GM12878 (cell line): ENCODE measurements at regions not wholly inside any gene's neighbourhood (a gene's known extent, or its start where the extent isn't known, plus 50 kb on each side); places are given as distances from the start of the nearest gene placed in this dataset.

ENCODE experiments used
- ATAC-seq: fragments of 200-7000 bp; cut with Tn5 transposase; 3 replicates; pipeline ENCODE4 v1.9.1; 2020; ENCODE audit warnings: mild to moderate bottlenecking, moderate library complexity
- BruUV-seq: library from RNA; stranded (reverse); fragments of 400-500 nt; replicated peaks from 2 replicates; lab custom pipeline; 2021; lab: Mats Ljungman, UMichigan
- CTCF ChIA-PET: fragments of 300-600 bp; sonication (Branson Sonifier 250); formaldehyde crosslinking; extraction: SDS; loops from one replicate; lab custom pipeline; 2021; ENCODE audit warnings: inconsistent platforms; lab: Yijun Ruan, JAX
- POLR2A ChIA-PET: fragments of 350-600 bp; formaldehyde crosslinking; extraction: SDS; loops from one replicate; lab custom pipeline; 2021; ENCODE audit warnings: inconsistent platforms; lab: Charles Lee
- RAD21 ChIA-PET: fragments of 300-600 bp; sonication (Branson Sonifier 250); formaldehyde crosslinking; loops from one replicate; lab custom pipeline; 2023; ENCODE audit warnings: antibody characterized with exemption; ENCODE audit not compliant: unreplicated experiment; lab: Charles Lee
- SMC1A ChIA-PET: fragments of 300-600 bp; sonication (Branson Sonifier 250); formaldehyde crosslinking; loops from one replicate; lab custom pipeline; 2023; ENCODE audit not compliant: unreplicated experiment, uncharacterized antibody; lab: Charles Lee
- DNase-seq: peaks from one replicate; pipeline ENCODE4 v3.0.0-alpha.2; 2011; ENCODE audit warnings: low read depth, low spot score
- FAIRE-seq: peaks from 3 replicates; lab custom pipeline; 2011; peaks lifted over from hg19 to GRCh38; lab: Jason Lieb, UNC
- H2AFZ ChIP-seq: 2 replicates; pipeline ENCODE4 v1.6.0; 2011; ENCODE audit warnings: low read depth, low read length, control low read depth; ENCODE audit not compliant: control insufficient read depth
- H3K27ac ChIP-seq: 2 replicates; pipeline ENCODE4 v1.5.1; 2011; ENCODE audit warnings: control low read depth; ENCODE audit not compliant: control insufficient read depth, insufficient read depth
- H3K27me3 ChIP-seq, 2 experiments: replicated peaks in 1 of 2; 2 replicates each; pipeline versions ENCODE4 v1.6.0 to v1.6.1; 2011; ENCODE audit warnings: low read length in 1 of 2; ENCODE audit not compliant: control insufficient read depth in 2 of 2, insufficient read depth in 2 of 2
- H3K36me3 ChIP-seq, 2 experiments: 2 replicates each; pipeline ENCODE4 v1.5.1; 2011; ENCODE audit warnings: low read length in 1 of 2; ENCODE audit not compliant: control insufficient read depth in 2 of 2, insufficient read depth in 2 of 2
- H3K4me1 ChIP-seq: 2 replicates; pipeline ENCODE4 v1.6.1; 2011; ENCODE audit warnings: mild to moderate bottlenecking, low read length, moderate library complexity, mixed read lengths; ENCODE audit not compliant: control insufficient read depth, insufficient read depth
- H3K4me2 ChIP-seq: 2 replicates; pipeline ENCODE4 v1.6.0; 2011; ENCODE audit warnings: control low read depth; ENCODE audit not compliant: control insufficient read depth, insufficient read depth
- H3K4me3 ChIP-seq: fragments of 200-600 bp; sonication (generic); 2 replicates; pipeline ENCODE4 v1.5.1; 2016
- H3K79me2 ChIP-seq: 2 replicates; pipeline ENCODE4 v1.6.0; 2011; ENCODE audit warnings: low read length; ENCODE audit not compliant: control insufficient read depth, insufficient read depth
- H3K9ac ChIP-seq: 2 replicates; pipeline ENCODE4 v1.8.0; 2011; ENCODE audit warnings: low read length, control low read depth, mixed read lengths; ENCODE audit not compliant: control insufficient read depth, insufficient read depth
- H3K9me3 ChIP-seq: replicated peaks from 3 replicates; pipeline ENCODE4 v1.5.1; 2011; ENCODE audit warnings: mild to moderate bottlenecking, low read length; ENCODE audit not compliant: control insufficient read depth, insufficient read depth
- H4K20me1 ChIP-seq: 2 replicates; pipeline ENCODE4 v1.6.0; 2011; ENCODE audit not compliant: control insufficient read depth, insufficient read depth
- ATF7 ChIP-seq: fragments of 450-650 bp; IDR thresholded peaks from 2 replicates; pipeline ENCODE4 v1.6.1; 2016; ENCODE audit warnings: low read depth, mild to moderate bottlenecking
- BACH1 ChIP-seq: fragments of 450-650 bp; IDR thresholded peaks from 2 replicates; pipeline ENCODE4 v1.6.1; 2017; ENCODE audit warnings: mild to moderate bottlenecking, borderline replicate concordance
- BMI1 ChIP-seq: fragments of 450-650 bp; IDR thresholded peaks from 2 replicates; pipeline ENCODE4 v1.6.1; 2016; ENCODE audit warnings: mild to moderate bottlenecking, moderate library complexity, borderline replicate concordance
- CHD2 ChIP-seq: IDR thresholded peaks from 2 replicates; pipeline ENCODE4 v1.6.1; 2011; ENCODE audit warnings: low read depth, low read length, improper control_type of control experiment, borderline replicate concordance
- HDAC2 ChIP-seq: fragments of 200-600 bp; sonication (generic); IDR thresholded peaks from 2 replicates; pipeline ENCODE4 v1.6.1; 2017
- IRF4 ChIP-seq: IDR thresholded peaks from 2 replicates; pipeline ENCODE4 v1.6.1; 2011; ENCODE audit warnings: low read depth, low read length
- KDM1A ChIP-seq: fragments of 200-600 bp; sonication (generic); IDR thresholded peaks from 2 replicates; pipeline ENCODE4 v1.6.1; 2016; ENCODE audit warnings: borderline replicate concordance
- MEF2B ChIP-seq: fragments of 450-650 bp; IDR thresholded peaks from 2 replicates; pipeline ENCODE4 v1.6.1; 2018; ENCODE audit warnings: mild to moderate bottlenecking, moderate library complexity; ENCODE audit not compliant: partially characterized antibody, poor library complexity, severe bottlenecking
- MTA3 ChIP-seq: IDR thresholded peaks from 2 replicates; pipeline ENCODE4 v1.6.1; 2012; ENCODE audit warnings: low read length, inconsistent platforms, borderline replicate concordance
- NBN ChIP-seq: fragments of 450-650 bp; IDR thresholded peaks from 2 replicates; pipeline ENCODE4 v1.6.1; 2016
- POU2F2 ChIP-seq: IDR thresholded peaks from 3 replicates; pipeline ENCODE4 v1.6.1; 2011; ENCODE audit warnings: low read depth, mild to moderate bottlenecking, low read length, borderline replicate concordance
- RAD51 ChIP-seq: fragments of 450-650 bp; IDR thresholded peaks from 2 replicates; pipeline ENCODE4 v1.6.1; 2016; ENCODE audit warnings: moderate library complexity, mild to moderate bottlenecking, inconsistent platforms
- SMAD1 ChIP-seq: fragments of 450-650 bp; IDR thresholded peaks from 2 replicates; pipeline ENCODE4 v1.6.1; 2018; ENCODE audit warnings: mild to moderate bottlenecking, low read depth; ENCODE audit not compliant: partially characterized antibody
- ZNF217 ChIP-seq: fragments of 450-650 bp; IDR thresholded peaks from 2 replicates; pipeline ENCODE4 v1.6.1; 2017; ENCODE audit warnings: antibody characterized with exemption, mild to moderate bottlenecking
- WGBS: methylation state at CpG from one replicate; pipeline ENCODE4 v1.1.6; 2016; ENCODE audit warnings: low lambda C conversion rate; ENCODE audit not compliant: insufficient replicate concordance, insufficient coverage; ENCODE audit errors: missing lambda C conversion rate; 5-methylcytosine and 5-hydroxymethylcytosine counted together
- in situ Hi-C: fragments of 300-500 bp; cut with MboI; formaldehyde crosslinking; loops from 9 replicates; pipeline ENCODE4 v1.14.3; 2018; ENCODE audit warnings: mixed read lengths
- intact Hi-C: fragments of 100-400 bp; cut with micrococcal nuclease; formaldehyde crosslinking; loops from one replicate; pipeline ENCODE4 v1.14.2; 2022; ENCODE audit not compliant: unreplicated experiment
- TF ChIP-seq, protein P1 (sequence below): fragments of 450-650 bp; IDR thresholded peaks from 2 replicates; pipeline ENCODE4 v1.6.1; 2016; ENCODE audit warnings: mild to moderate bottlenecking
- TF ChIP-seq, protein P2 (sequence below): IDR thresholded peaks from 2 replicates; pipeline ENCODE4 v1.6.1; 2011; ENCODE audit warnings: mild to moderate bottlenecking, low read depth, low read length, moderate library complexity; ENCODE audit not compliant: insufficient replicate concordance
- TF ChIP-seq, protein P3 (sequence below): IDR thresholded peaks from 2 replicates; pipeline ENCODE4 v1.6.1; 2011; ENCODE audit warnings: low read depth, low read length, improper control_type of control experiment, borderline replicate concordance

DNA sequence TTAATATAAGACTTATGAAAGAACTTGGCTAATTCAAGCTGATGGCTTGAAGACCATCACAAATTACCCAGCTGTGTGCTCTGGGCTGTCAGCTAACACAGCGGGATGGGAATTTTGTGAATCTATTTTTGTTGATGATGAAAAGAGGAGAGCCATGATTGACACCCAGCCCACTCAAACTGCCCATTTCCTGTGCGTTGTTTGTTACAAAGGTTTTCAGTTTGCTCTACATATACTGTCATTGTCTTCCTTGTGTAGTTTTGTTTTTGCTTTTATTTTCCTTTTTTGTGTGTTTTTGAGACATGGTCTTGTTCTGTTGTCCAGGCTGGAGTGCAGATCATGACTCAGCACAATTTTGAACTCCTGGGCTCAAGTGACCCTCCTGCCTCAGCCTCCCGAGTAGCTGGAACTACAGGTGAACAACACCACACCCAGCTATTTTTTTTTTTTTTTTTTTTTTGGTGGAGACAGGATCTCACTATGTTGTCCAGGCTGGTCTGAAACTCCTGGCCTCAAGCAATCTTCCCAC, 400.3 kb downstream of the ICE1 start:
- no peaks in the 10 kb centered on the region for H4K20me1 ChIP-seq
- no TSS peak for BruUV-seq
- POLR2A ChIA-PET, result interaction anchor here (0.6 kb wide), 1 partner anchor 195 kb away, joined by 5 read pairs; no protein-coding TSS in a partner anchor
- CTCF ChIA-PET, result no interaction called here
- intact Hi-C loops, result no loop called here
- H3K36me3 ChIP-seq, result no peaks in the 10 kb centered on the region
- no peak overlapping the region for H3K4me3 ChIP-seq
- no peaks in the 10 kb centered on the region for H3K4me1 ChIP-seq
- no peak overlapping the region for H3K4me2 ChIP-seq
- in situ Hi-C loops, result no loop called here
- DNase-seq (no peak), ATAC-seq (peak; percentile 34), FAIRE-seq (no peak)
- H3K9ac ChIP-seq, result no peak overlapping the region
- WGBS, result 51% methylated on average over 3 of the region's 3 CpGs
- H2AFZ ChIP-seq, result no peak overlapping the region
- no peaks in the 10 kb centered on the region for H3K9me3 ChIP-seq
- RAD21 ChIA-PET, result no interaction called here
- SMC1A ChIA-PET, result interaction anchor here (1.5 to 2.9 kb wide), 2 partner anchors 8 to 11 kb away, joined by 3 to 16 read pairs; no protein-coding TSS in a partner anchor
- H3K79me2 ChIP-seq, result no peaks in the 10 kb centered on the region
- no peaks in the 10 kb centered on the region for H3K27me3 ChIP-seq
- TF ChIP-seq ATF7 (peak; percentile 26; the same call in 1 of the 2 replicates), BACH1 (peak; percentile 80), POU2F2 (no peak)
- TF ChIP-seq, protein P1, sequence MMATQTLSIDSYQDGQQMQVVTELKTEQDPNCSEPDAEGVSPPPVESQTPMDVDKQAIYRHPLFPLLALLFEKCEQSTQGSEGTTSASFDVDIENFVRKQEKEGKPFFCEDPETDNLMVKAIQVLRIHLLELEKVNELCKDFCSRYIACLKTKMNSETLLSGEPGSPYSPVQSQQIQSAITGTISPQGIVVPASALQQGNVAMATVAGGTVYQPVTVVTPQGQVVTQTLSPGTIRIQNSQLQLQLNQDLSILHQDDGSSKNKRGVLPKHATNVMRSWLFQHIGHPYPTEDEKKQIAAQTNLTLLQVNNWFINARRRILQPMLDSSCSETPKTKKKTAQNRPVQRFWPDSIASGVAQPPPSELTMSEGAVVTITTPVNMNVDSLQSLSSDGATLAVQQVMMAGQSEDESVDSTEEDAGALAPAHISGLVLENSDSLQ, result peak; percentile 90
- TF ChIP-seq, protein P2, sequence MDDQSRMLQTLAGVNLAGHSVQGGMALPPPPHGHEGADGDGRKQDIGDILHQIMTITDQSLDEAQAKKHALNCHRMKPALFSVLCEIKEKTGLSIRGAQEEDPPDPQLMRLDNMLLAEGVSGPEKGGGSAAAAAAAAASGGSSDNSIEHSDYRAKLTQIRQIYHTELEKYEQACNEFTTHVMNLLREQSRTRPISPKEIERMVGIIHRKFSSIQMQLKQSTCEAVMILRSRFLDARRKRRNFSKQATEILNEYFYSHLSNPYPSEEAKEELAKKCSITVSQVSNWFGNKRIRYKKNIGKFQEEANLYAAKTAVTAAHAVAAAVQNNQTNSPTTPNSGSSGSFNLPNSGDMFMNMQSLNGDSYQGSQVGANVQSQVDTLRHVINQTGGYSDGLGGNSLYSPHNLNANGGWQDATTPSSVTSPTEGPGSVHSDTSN, result peak; percentile 60
- H3K27ac ChIP-seq, result no peak overlapping the region

DNA sequence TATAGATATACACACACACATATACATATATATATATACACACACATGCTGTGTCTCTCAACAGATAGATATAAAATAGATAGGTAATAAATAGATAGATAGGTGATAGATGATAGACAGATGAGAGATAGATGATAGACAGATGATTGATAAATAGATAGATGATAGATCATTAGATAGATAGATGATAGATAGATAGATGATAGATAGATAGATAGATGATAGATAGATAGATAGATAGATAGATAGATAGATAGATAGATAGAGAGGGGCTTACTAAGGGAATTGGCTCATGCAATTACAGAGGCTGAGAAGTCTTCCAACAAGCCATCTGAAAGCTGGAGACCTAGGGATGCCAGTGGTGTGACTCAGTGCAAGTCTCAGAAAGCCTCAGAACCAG, 394.5 kb downstream of the ICE1 start:
- ChIA-PET CTCF (no interaction called here), SMC1A (no interaction called here), RAD21 (no interaction called here), POLR2A (no interaction called here)
- Histone ChIP-seq H3K27me3 (no peaks in the 10 kb centered on the region), H2AFZ (no peak overlapping the region), H3K36me3 (no peaks in the 10 kb centered on the region), H3K9ac (no peak overlapping the region), H3K4me3 (no peak overlapping the region), H3K4me1 (no peaks in the 10 kb centered on the region), H3K79me2 (no peaks in the 10 kb centered on the region), H3K4me2 (no peak overlapping the region), H4K20me1 (no peaks in the 10 kb centered on the region), H3K9me3 (no peaks in the 10 kb centered on the region), H3K27ac (no peak overlapping the region)
- ATAC-seq, result no peak
- no peak for DNase-seq
- intact Hi-C loops (no loop called here), in situ Hi-C loops (no loop called here)
- no peak for FAIRE-seq
- BruUV-seq, result no TSS peak
- TF ChIP-seq RAD51, result no peak
- TF ChIP-seq HDAC2, result no peak
- no peak for TF ChIP-seq ZNF217
- TF ChIP-seq IRF4, result no peak
- no peak for TF ChIP-seq SMAD1
- no peak for TF ChIP-seq BMI1
- no peak for TF ChIP-seq CHD2
- no peak for TF ChIP-seq MTA3
- no peak for TF ChIP-seq MEF2B
- TF ChIP-seq NBN, result no peak
- TF ChIP-seq, protein P3, sequence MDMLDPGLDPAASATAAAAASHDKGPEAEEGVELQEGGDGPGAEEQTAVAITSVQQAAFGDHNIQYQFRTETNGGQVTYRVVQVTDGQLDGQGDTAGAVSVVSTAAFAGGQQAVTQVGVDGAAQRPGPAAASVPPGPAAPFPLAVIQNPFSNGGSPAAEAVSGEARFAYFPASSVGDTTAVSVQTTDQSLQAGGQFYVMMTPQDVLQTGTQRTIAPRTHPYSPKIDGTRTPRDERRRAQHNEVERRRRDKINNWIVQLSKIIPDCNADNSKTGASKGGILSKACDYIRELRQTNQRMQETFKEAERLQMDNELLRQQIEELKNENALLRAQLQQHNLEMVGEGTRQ, result no peak
- TF ChIP-seq KDM1A, result no peak
